ENCODE measurements at regions not wholly inside any gene's neighbourhood (a gene's known extent, or its start where the extent isn't known, plus 50 kb on each side); places are given as distances from the start of the nearest gene placed in this dataset.

GRCh38 chr12:98439981-98440581, 75.3 kb upstream of the TMPO start (continued):
- TF ChIP-seq FOS (IDR thresholded peaks at IDR 0.05; ENCODE audit: extremely low read depth, insufficient read length) (no peak), TCF3 (CRISPR knock-in tag; IDR thresholded peaks at IDR 0.05) (peak; percentile 97), CEBPB (tag; IDR thresholded peaks at IDR 0.05) (peak; percentile 100), NFE2 (IDR thresholded peaks at IDR 0.05; ENCODE audit: low read depth) (peak; percentile 59; the same call in 1 of the 2 replicates), HES1 (IDR thresholded peaks at IDR 0.05; ENCODE audit: low read depth) (peak; percentile 88), PBX2 (CRISPR knock-in tag; IDR thresholded peaks at IDR 0.05; ENCODE audit: low read depth) (no peak), PBX2 (tag; conservative IDR thresholded peaks at IDR 0.05; ENCODE audit: low read depth) (peak; percentile 79), NONO (IDR thresholded peaks at IDR 0.05; ENCODE audit: low read depth in 2 of 2, low read length in 1 of 2) (peak in 1 of 2 experiments; percentile 37; a peak in 1 of 4 replicates), MAFF (IDR thresholded peaks at IDR 0.05; ENCODE audit: low read length) (peak; percentile 7; the same call in 1 of the 2 replicates), CBX3 (IDR thresholded peaks at IDR 0.05; ENCODE audit: borderline replicate concordance in 1 of 2, low read length in 2 of 2) (peak in 1 of 2 experiments; percentile 58; a peak in 1 of 3 replicates), KHSRP (IDR thresholded peaks at IDR 0.05) (peak; percentile 68; the same call in 1 of the 2 replicates), ZNF395 (CRISPR knock-in tag; IDR thresholded peaks at IDR 0.05) (peak; percentile 94; the same call in 1 of the 2 replicates), CTCF (IDR thresholded peaks at IDR 0.05 in 2 of 3, conservative IDR thresholded peaks at IDR 0.05 in 1 of 3; ENCODE audit: insufficient read depth in 2 of 3, low read depth in 1 of 3, low read length in 3 of 3) (peak in 2 of 3 experiments; percentile 23 to 47; a peak in 3 of 6 replicates), VEZF1 (CRISPR knock-in tag; IDR thresholded peaks at IDR 0.05) (peak; percentile 90), PKNOX1 (IDR thresholded peaks at IDR 0.05) (peak; percentile 81), SP1 (CRISPR knock-in tag; IDR thresholded peaks at IDR 0.05) (no peak), FOSL1 (tag; conservative IDR thresholded peaks at IDR 0.05) (peak; percentile 91)

Data from K562 (cell line).